AG09309 (cell line): ENCODE measurements at regions not wholly inside any gene's neighbourhood (a gene's known extent, or its start where the extent isn't known, plus 50 kb on each side); places are given as distances from the start of the nearest gene placed in this dataset.
"Not testable (repeated sequence)": the region's sequence is repeated elsewhere in the genome, so short reads cannot be mapped to it uniquely, and the experiment has no call there.

ENCODE experiments used
- DNase-seq: peaks from one replicate; pipeline ENCODE4 v3.0.0-alpha.2; 2010; ENCODE audit warnings: low read depth
- H3K4me3 ChIP-seq: 2 replicates; pipeline ENCODE4 v1.5.1; 2011; ENCODE audit warnings: mild to moderate bottlenecking, low read depth, low read length, moderate library complexity; ENCODE audit not compliant: control insufficient read depth
- TF ChIP-seq, protein P1 (sequence below): IDR thresholded peaks from 2 replicates; pipeline ENCODE4 v1.5.1; 2011; ENCODE audit warnings: mild to moderate bottlenecking, low read depth, low read length, inconsistent platforms; ENCODE audit not compliant: insufficient read depth, control insufficient read depth; ENCODE audit errors: missing control alignments

GRCh38 chr13:110981379-110981778 is 66.5 kb upstream of the ANKRD10 start:
- H3K4me3 ChIP-seq = no peak overlapping the region
- DNase-seq = no peak
- TF ChIP-seq, protein P1, sequence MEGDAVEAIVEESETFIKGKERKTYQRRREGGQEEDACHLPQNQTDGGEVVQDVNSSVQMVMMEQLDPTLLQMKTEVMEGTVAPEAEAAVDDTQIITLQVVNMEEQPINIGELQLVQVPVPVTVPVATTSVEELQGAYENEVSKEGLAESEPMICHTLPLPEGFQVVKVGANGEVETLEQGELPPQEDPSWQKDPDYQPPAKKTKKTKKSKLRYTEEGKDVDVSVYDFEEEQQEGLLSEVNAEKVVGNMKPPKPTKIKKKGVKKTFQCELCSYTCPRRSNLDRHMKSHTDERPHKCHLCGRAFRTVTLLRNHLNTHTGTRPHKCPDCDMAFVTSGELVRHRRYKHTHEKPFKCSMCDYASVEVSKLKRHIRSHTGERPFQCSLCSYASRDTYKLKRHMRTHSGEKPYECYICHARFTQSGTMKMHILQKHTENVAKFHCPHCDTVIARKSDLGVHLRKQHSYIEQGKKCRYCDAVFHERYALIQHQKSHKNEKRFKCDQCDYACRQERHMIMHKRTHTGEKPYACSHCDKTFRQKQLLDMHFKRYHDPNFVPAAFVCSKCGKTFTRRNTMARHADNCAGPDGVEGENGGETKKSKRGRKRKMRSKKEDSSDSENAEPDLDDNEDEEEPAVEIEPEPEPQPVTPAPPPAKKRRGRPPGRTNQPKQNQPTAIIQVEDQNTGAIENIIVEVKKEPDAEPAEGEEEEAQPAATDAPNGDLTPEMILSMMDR = no peak

DNA sequence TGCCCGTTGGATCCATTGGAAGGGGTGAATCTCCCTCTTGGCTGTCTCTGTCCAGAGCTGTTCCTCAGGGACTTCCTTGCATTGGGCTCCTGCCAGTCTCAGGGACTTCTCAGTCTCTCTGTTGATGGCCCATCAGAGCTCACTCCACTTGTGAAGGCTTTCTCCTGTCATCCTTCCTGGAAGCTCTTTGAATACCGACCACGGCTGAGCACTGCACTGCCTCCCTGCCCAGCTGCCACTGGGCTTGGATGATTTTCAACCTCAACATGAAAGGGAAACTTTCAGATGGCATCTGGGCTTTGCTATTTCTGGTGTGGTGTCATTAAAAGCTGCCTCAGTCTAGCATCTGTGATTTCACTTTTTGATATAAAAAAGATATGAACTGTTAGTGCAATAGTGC is 66.1 kb upstream of the ANKRD10 start:
- TF ChIP-seq, protein P1 = no peak
- no peak overlapping the region for H3K4me3 ChIP-seq
- no peak for DNase-seq

GRCh38 chr13:110979149-110979548 is 64.3 kb upstream of the ANKRD10 start:
- not testable (repeated sequence) for H3K4me3 ChIP-seq, DNase-seq

DNA sequence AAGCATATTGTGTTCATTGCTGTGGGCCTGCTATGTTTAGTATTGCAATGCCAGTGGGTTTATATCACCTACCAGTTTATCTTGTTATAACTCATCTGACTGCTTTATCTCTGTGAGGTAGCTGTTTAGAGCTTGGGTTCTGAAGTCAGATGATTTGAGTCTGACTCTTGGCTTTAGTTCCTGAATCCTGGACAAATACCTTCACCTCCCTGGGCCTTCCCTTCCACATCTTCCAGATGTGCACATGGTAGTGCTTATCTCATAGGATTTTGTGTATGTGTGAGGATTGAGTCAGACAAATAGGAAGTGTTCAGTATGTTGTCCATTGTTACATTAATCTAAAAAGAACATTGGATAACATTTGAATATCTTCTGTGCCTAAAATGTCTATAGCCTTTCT is 63.5 kb upstream of the ANKRD10 start:
- TF ChIP-seq, protein P1 = no peak
- H3K4me3 ChIP-seq = no peak overlapping the region
- DNase-seq = no peak

GRCh38 chr13:110976785-110977184 is 61.9 kb upstream of the ANKRD10 start:
- TF ChIP-seq, protein P1 = no peak
- H3K4me3 ChIP-seq = no peak overlapping the region
- no peak for DNase-seq

DNA sequence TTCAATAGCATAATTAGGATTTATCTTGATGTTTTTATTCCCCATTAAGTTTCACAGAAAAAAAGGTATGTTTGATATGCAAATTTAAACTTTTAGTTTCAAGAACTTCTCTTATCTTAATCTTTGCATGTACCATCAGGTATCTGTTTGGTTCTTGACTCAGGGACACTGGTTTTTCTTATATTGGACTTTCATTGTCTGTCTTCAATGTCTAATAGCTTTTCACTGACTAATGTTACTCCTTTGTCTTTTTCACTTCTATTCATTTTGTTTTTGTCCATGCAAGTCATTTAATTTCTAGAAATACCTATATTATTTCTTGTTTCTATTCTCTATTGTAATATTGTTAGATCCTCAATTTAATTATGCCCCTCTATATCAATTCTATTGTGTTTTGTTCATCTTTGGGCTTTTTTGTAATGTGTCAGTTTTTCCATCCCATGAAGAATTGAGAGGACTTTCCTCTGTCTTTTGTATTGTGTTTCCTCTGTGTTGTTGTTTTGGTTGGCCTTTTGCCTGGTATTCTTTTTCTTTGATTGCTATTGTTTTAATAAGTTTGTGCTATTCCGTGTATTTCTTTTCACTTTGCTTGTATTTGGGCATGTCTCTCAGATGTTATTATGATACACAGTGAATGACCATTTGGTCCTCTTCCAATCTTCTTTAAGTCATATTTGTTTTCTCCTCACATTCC is 58.3 kb upstream of the ANKRD10 start:
- no peak overlapping the region for H3K4me3 ChIP-seq
- no peak for DNase-seq
- TF ChIP-seq, protein P1 = no peak

GRCh38 chr13:110971486-110971885 is 56.6 kb upstream of the ANKRD10 start:
- no peak overlapping the region for H3K4me3 ChIP-seq
- TF ChIP-seq, protein P1 = no peak
- no peak for DNase-seq

DNA sequence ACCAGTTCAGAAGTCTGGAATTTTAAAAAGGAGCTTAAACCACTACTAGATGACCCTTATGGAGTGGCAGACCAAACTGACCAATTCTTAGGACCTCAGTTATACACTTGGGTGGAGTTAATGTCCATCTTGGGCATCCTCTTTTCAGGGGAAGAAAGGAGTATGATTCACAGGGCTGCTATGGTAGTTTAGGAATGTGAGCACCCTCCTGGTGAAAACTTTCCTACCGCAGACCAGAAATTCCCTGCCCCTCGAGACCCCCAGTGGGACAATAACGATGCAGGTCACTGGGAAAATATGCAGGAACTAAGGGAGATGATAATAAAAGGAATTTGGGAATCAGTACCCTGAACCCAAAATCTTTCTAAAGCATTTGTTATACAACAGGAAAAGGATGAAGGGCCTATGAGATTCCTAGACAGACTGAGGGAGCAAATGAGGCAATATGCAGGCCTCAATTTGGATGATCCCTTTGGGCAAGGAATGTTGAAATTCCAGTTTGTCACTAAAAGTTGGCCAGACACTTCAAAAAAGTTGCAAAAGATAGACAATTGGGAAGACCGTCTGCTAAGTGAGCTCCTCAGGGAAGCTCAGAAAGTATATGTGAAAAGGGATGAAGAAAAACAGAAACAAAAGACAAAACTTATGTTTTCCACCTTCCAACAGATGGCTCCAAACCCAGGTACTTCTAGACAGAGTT is 52.4 kb upstream of the ANKRD10 start:
- not testable (repeated sequence) for DNase-seq, H3K4me3 ChIP-seq
